Liver (tissue), 3 donors: ENCODE measurements at regions not wholly inside any gene's neighbourhood (a gene's known extent, or its start where the extent isn't known, plus 50 kb on each side); places are given as distances from the start of the nearest gene placed in this dataset.

Experiments
- ATF3 ChIP-seq: IDR thresholded peaks from 2 replicates; pipeline ENCODE4 v1.6.1; 2016; ENCODE audit warnings: antibody characterized with exemption
- CTCF ChIP-seq: fragments of 150-350 bp; IDR thresholded peaks from 2 replicates; pipeline ENCODE4 v1.5.1; 2017; ENCODE audit warnings: improper control_type of control experiment, low read depth, low read length; ENCODE audit not compliant: missing input control
- EGR1 ChIP-seq, 2 donors: IDR thresholded peaks; 2 replicates each; pipeline ENCODE4 v1.6.1; 2016 to 2018; ENCODE audit warnings: antibody characterized with exemption in 2 of 2, low read depth in 2 of 2
- FOXA1 ChIP-seq: IDR thresholded peaks from 2 replicates; pipeline ENCODE4 v1.6.1; 2016; ENCODE audit warnings: antibody characterized with exemption
- GABPA ChIP-seq, 2 donors: IDR thresholded peaks in 1 of 2; conservative IDR thresholded peaks in 1 of 2; 2 replicates each; pipeline ENCODE4 v1.6.1; 2016; ENCODE audit warnings: antibody characterized with exemption in 2 of 2, mild to moderate bottlenecking in 1 of 2, moderate library complexity in 1 of 2
- HNF4G ChIP-seq: IDR thresholded peaks from 2 replicates; pipeline ENCODE4 v1.6.1; 2016; ENCODE audit warnings: antibody characterized with exemption
- JUND ChIP-seq, 2 donors: IDR thresholded peaks; 2 replicates each; pipeline ENCODE4 v1.6.1; 2016; ENCODE audit warnings: antibody characterized with exemption in 2 of 2
- RAD21 ChIP-seq, 2 donors: IDR thresholded peaks; 2 replicates each; pipeline ENCODE4 v1.6.1; 2016; ENCODE audit warnings: antibody characterized with exemption in 2 of 2, mild to moderate bottlenecking in 2 of 2
- REST ChIP-seq: IDR thresholded peaks from 2 replicates; pipeline ENCODE4 v1.6.1; 2016; ENCODE audit warnings: antibody characterized with exemption, mild to moderate bottlenecking
- SP1 ChIP-seq: IDR thresholded peaks from 2 replicates; pipeline ENCODE4 v1.6.1; 2018; ENCODE audit warnings: antibody characterized with exemption, mild to moderate bottlenecking
- TAF1 ChIP-seq: conservative IDR thresholded peaks from 2 replicates; pipeline ENCODE4 v1.6.1; 2016; ENCODE audit warnings: antibody characterized with exemption, mild to moderate bottlenecking
- YY1 ChIP-seq: IDR thresholded peaks from 2 replicates; pipeline ENCODE4 v1.6.1; 2016; ENCODE audit warnings: antibody characterized with exemption, mild to moderate bottlenecking
- TF ChIP-seq, protein P1 (sequence below): IDR thresholded peaks from 2 replicates; pipeline ENCODE4 v1.6.1; 2016; ENCODE audit warnings: antibody characterized with exemption
- donor health status: healthy.
- donor health status: healthy.

DNA sequence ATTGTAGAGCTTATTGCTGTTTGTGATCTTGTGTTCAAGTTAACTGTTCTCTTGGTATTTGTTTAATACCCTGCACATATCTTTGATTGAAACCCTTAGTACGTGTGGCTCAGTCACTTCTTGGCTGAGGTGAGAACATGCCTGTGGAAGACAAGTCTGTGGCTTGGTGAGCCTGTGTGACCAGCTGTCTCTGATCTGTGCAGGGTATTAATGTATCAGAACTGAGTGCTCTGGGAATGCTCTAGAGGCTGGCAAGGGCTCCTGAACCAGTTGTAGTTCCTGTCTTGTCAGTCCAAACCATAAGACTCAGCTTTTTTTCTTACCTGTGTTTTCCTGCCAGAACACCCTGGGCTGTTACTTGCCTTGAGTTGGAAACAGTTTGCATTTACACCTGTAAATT lies 52.4 kb upstream of the EPHA4 start:
- TF ChIP-seq CTCF (no peak), FOXA1 (no peak), HNF4G (no peak), TAF1 (no peak), SP1 (no peak), EGR1 (IDR thresholded peaks at IDR 0.05; ENCODE audit: low read depth in 2 of 2) (no peak), YY1 (no peak), JUND (IDR thresholded peaks at IDR 0.05) (no peak), REST (no peak), RAD21 (IDR thresholded peaks at IDR 0.05) (no peak), ATF3 (no peak), GABPA (IDR thresholded peaks at IDR 0.05 in 1 of 2, conservative IDR thresholded peaks at IDR 0.05 in 1 of 2) (no peak)
- TF ChIP-seq, protein P1, sequence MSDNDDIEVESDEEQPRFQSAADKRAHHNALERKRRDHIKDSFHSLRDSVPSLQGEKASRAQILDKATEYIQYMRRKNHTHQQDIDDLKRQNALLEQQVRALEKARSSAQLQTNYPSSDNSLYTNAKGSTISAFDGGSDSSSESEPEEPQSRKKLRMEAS, result no peak
